ENCODE measurements at regions not wholly inside any gene's neighbourhood (a gene's known extent, or its start where the extent isn't known, plus 50 kb on each side); places are given as distances from the start of the nearest gene placed in this dataset.

- Histone ChIP-seq H3K27me3 (replicated peaks in 1 of 4; ENCODE audit: control insufficient read depth in 3 of 4, extremely low read depth in 1 of 4, insufficient read depth in 3 of 4, low read length in 3 of 4) (no peaks in the 10 kb centered on the region), H3K4ac (replicated peaks; ENCODE audit: insufficient read length, low read depth, low read length) (no peak overlapping the region), H3K9ac (replicated peaks in 1 of 4; ENCODE audit: extremely low read depth in 1 of 4, low read depth in 3 of 4, low read length in 3 of 4) (no peak overlapping the region), H4K5ac (ENCODE audit: insufficient read length, low read depth, low read length) (no peak overlapping the region), H3K9me3 (ENCODE audit: insufficient read depth in 2 of 2, low read depth in 1 of 2, low read length in 1 of 2) (0 out of 4 replicates have a peak, but pooled peaks cover 0 to 5% of the 10 kb centered on the region in 2 experiments), H2BK20ac (ENCODE audit: low read length) (no peak overlapping the region), H2AFZ (ENCODE audit: low read length) (no peak overlapping the region), H3K14ac (ENCODE audit: insufficient read length) (no peak overlapping the region), H2AK5ac (ENCODE audit: low read depth, low read length) (no peak overlapping the region), H3K56ac (replicated peaks; ENCODE audit: insufficient read length, low read depth, low read length) (no peak overlapping the region), H3K79me2 (ENCODE audit: control insufficient read depth in 1 of 2, insufficient read depth in 2 of 2, low read length in 2 of 2) (peaks cover 0 to 34% of the 10 kb centered on the region in 2 experiments; a peak in 3 of 4 replicates), H2BK15ac (ENCODE audit: low read length) (no peak overlapping the region), H2BK12ac (ENCODE audit: low read depth, low read length) (no peak overlapping the region), H3K79me1 (ENCODE audit: low read depth, low read length) (no peaks in the 10 kb centered on the region; the same call in 1 of the 2 replicates), H3K4me2 (ENCODE audit: insufficient read depth in 1 of 2, low read depth in 2 of 2, low read length in 2 of 2) (no peak overlapping the region), H3K4me3 (ENCODE audit: extremely low read depth in 1 of 4, insufficient read depth in 2 of 4, low read depth in 3 of 4, low read length in 4 of 4) (no peak overlapping the region), H2BK5ac (ENCODE audit: low read depth, low read length) (no peak overlapping the region), H2BK120ac (replicated peaks; ENCODE audit: low read depth, low read length) (no peak overlapping the region), H3K27ac (ENCODE audit: low read depth, low read length) (no peak overlapping the region), H3K36me3 (ENCODE audit: control insufficient read depth in 2 of 4, insufficient read depth in 4 of 4, low read length in 3 of 4) (peaks cover 0 to 4% (median 0%) of the 10 kb centered on the region in 4 experiments; a peak in 3 of 8 replicates), H4K91ac (replicated peaks; ENCODE audit: insufficient read length, low read length) (no peak overlapping the region), H3K4me1 (replicated peaks in 1 of 4; ENCODE audit: control insufficient read depth in 3 of 4, insufficient read depth in 4 of 4, low read length in 3 of 4) (0 out of 7 replicates have a peak, but pooled peaks cover 0 to 2% (median 0%) of the 10 kb centered on the region in 4 experiments), H3K23me2 (ENCODE audit: low read depth, low read length) (no peaks in the 10 kb centered on the region), H4K20me1 (replicated peaks in 1 of 2; ENCODE audit: control insufficient read depth in 1 of 2, insufficient read depth in 2 of 2, low read length in 2 of 2) (peaks cover 0 to 1% of the 10 kb centered on the region in 2 experiments), H3K18ac (ENCODE audit: extremely low read depth, low read length) (no peak overlapping the region), H4K8ac (ENCODE audit: extremely low read depth, insufficient read depth, low read length) (no peak overlapping the region), H3K23ac (ENCODE audit: insufficient read length) (no peak overlapping the region)
- FAIRE-seq (no peak), DNase-seq (ENCODE audit: low read depth in 1 of 2, low spot score in 2 of 2) (no peak)
- WGBS, 2 experiments (ENCODE audit: extremely low coverage in 1 of 2, insufficient coverage in 1 of 2, insufficient read length in 1 of 2, insufficient replicate concordance in 2 of 2, low coverage in 1 of 2, low lambda C conversion rate in 2 of 2, missing lambda C conversion rate in 1 of 2) = 90% methylated on average over 4 of the region's 4 CpGs; no CpG with 5 or more reads in 1 of the 2 experiments
- ChIA-PET POLR2A (ENCODE audit: partially characterized antibody) (no interaction called here), CTCF (ENCODE audit: partially characterized antibody) (no interaction called here)
- TF ChIP-seq SRF (IDR thresholded peaks at IDR 0.05; ENCODE audit: low read depth, low read length) (no peak), HDAC2 (IDR thresholded peaks at IDR 0.05; ENCODE audit: borderline replicate concordance in 1 of 2, low read depth in 2 of 2, low read length in 2 of 2) (no peak), TAF7 (optimal IDR thresholded peaks at IDR 0.05; ENCODE audit: borderline replicate concordance, low read depth, low read length) (no peak), TAF1 (IDR thresholded peaks at IDR 0.05; ENCODE audit: low read depth, low read length) (no peak), RAD21 (IDR thresholded peaks at IDR 0.05 in 1 of 2, conservative IDR thresholded peaks at IDR 0.05 in 1 of 2; ENCODE audit: low read depth in 2 of 2, low read length in 2 of 2) (no peak), RNF2 (IDR thresholded peaks at IDR 0.05; ENCODE audit: borderline replicate concordance, low read depth, low read length, missing control alignments, poor library complexity, severe bottlenecking) (no peak), RBBP5 (IDR thresholded peaks at IDR 0.05; ENCODE audit: borderline replicate concordance, low read depth, low read length) (no peak), TEAD4 (IDR thresholded peaks at IDR 0.05; ENCODE audit: low read depth, low read length) (no peak), SP2 (IDR thresholded peaks at IDR 0.05; ENCODE audit: low read length) (no peak), MAX (IDR thresholded peaks at IDR 0.05) (no peak), CREB1 (IDR thresholded peaks at IDR 0.05) (no peak)
Measured at GRCh38 chr9:567128-567746, 274.3 kb upstream of the DMRT1 start.

Measured in H1 (cell line).